ENCODE measurements at regions not wholly inside any gene's neighbourhood (a gene's known extent, or its start where the extent isn't known, plus 50 kb on each side); places are given as distances from the start of the nearest gene placed in this dataset.

GRCh38 chr2:207286106-207286505, 120.4 kb upstream of the KLF7 start:
- TF ChIP-seq CTCF (IDR thresholded peaks at IDR 0.05) (no peak), POLR2A (IDR thresholded peaks at IDR 0.05) (no peak)

All from thyroid gland (tissue), 4 donors.